ENCODE measurements at regions not wholly inside any gene's neighbourhood (a gene's known extent, or its start where the extent isn't known, plus 50 kb on each side); places are given as distances from the start of the nearest gene placed in this dataset.
"Not testable (repeated sequence)": the region's sequence is repeated elsewhere in the genome, so short reads cannot be mapped to it uniquely, and the experiment has no call there.

GRCh38 chr13:53101883-53102282 is 73.3 kb downstream of the OLFM4 start:
- DNase-seq = no peak

- DNase-seq = peak; percentile 90
Measured at GRCh38 chr13:53104136-53104535, 75.5 kb downstream of the OLFM4 start.

DNA sequence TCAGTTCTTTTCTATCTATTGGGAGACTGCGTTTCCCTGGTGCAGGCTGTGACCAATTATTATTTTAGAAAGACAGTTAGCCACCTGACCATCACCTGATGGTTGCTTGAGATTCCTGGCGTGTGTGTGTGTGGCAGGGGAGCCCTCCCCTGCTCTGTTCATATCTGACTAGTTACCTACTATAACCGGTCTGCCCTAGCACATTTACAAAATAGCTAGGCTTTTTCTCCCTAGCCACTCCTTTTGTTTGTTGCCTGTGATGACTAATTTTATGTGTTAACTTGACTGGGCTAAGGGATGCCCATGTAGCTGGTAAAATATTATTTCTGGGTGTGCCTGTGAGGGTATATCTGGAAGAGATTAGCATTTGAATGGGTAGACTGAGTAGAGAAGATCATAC is 76.9 kb downstream of the OLFM4 start:
- DNase-seq = no peak

DNA sequence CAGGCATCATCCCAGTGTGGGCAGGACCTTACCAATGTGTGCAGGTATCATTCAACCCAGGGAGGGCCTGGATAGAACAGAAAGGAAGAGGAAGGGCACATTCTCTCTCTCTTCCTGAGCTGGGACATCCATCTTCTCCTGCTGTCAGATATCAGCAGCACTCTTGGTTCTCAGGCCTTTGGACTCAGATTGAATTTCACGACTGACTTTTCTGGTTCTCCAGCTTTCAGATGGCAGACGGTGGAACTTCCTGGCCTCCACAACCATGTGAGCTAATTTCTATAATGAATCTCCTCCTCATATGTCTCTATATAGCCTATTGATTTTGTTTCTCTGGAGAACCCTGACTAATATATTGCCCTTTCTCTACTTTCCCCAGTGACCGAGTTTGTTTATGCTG is 77.3 kb downstream of the OLFM4 start:
- DNase-seq = no peak

DNA sequence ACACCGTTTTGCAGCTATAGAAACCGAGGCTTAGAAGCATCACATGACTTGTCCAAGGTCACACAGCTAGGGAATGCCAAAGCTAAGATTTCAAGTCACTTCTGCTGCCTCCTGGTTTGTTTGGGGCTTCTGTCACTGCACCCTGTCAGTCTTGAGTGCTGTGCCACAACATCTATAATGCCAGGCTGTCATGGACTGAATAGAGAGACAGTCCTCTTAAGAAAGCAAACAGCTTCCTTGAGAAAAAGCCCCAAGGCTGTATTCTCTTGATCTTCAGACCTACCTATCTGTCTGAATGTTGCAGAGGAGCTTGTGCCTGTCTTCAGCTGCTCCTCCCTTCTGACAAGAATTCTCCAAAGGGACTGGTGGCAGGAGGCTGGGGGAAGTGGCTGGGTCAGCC is 81.6 kb downstream of the OLFM4 start:
- no peak for DNase-seq

GRCh38 chr13:53110614-53111013 is 82.0 kb downstream of the OLFM4 start:
- DNase-seq = no peak

GRCh38 chr13:53112522-53112921 is 83.9 kb downstream of the OLFM4 start:
- no peak for DNase-seq

- not testable (repeated sequence) for DNase-seq
Measured at GRCh38 chr13:53117048-53117447, 88.4 kb downstream of the OLFM4 start.

DNA sequence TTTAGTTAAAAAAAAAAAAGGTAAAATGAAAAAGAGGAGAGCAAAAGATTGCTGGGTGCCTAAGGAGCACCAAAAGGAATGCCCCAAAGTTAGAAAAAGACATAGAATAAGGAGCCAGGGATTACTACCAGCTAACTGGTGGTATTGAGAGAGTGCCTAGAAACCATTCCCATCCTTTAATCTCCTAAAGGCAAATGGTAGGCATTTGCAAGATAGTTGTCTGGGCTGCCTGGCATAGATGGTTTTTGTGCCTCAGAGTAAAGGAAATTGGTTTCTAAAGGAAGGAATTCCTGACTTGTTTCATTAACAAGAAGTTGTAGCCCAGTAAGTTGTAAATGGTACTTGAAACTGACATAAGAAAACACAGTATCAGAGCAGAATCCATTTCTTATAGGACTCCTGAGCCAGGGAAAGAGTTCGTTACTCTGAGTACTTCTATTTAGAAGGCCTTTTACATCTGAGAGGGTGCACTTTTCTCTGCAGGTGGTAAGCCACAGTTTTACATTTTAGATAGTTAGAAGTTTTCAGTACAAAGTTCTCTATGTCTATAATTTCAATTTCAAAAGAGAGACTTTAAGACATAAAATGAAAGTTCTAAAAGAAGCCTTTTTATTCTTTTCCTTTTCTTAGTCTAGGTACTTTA is 92.6 kb downstream of the OLFM4 start:
- DNase-seq = no peak

DNA sequence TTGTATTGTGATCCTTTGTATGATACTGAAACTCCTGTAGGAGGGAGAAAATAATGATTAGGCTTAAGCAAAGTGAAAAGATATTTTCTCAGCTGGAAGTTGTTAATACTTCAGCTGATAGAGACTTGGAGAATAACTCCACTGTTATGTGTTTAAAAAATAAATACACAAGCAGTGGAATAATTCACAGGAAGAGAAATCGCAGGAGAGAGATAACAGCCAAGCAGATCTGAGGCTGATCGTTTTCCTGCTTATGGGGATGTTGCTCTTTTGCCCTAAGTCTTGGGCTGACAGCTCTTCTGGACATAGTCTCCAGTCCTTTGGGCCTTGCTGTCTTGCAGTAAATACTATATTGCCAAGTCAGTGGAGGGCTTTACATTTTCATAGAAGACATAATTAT is 93.3 kb downstream of the OLFM4 start:
- DNase-seq = no peak

DNA sequence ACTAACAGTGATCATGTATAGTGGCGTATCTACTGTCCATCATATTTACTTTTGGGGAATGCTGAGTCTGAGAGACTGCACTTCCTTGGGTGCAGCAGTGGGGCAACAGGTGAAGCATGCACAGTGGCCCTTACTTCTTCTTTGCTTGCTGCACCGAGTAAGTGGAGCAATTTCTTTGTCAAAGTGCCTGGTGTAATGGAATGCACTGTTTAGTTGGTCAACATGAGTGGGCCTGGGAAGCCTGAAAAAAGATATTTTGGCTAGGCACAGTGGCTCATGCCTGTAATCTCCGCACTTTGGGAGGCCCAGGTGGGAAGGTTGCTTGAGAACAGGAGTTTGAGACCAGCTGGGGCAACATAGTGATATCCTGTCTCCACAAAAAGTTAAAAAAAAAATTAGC is 94.9 kb downstream of the OLFM4 start:
- DNase-seq = no peak

DNA sequence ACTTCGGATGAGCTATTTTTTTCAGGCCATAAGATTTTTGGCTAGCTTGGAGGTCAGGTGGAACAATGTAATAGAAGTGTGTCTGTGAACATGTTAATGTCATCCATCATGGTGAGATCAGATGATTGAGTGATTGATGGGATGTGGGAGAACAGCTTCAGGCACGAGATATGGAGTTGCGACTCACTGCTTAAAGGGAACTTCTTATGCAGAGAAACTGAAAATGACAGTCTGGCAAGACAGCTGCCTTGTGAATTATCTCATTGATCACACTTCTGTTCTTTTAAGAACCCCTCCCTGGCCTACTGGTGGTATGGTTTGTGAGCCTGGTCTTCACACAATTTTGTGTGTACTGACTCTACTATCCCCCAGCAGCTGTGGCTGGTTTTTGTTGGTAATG is 96.0 kb downstream of the OLFM4 start:
- peak; percentile 25 for DNase-seq

DNA sequence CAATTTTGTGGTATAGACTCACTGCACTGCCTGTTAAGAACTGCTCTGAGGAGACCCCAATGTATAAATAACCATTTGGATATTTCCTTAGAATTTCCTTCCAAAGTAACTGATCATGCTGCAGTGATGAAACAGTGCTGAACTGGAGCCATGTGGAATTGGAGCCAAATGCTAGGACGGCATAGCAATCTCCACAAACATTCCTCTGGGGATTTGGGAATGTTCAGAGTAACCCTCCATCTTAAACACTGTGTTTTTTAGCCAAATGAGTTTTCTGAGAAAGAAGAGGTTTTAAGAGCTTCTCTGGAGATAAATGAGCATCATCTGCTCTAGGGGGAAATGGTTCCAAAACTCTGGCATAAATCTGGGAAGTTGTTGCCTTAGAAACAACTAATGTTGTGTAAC is 98.2 kb downstream of the OLFM4 start:
- DNase-seq = peak; percentile 96

- peak; percentile 31 for DNase-seq
Measured at GRCh38 chr13:53127373-53127772, 98.8 kb downstream of the OLFM4 start.

GRCh38 chr13:53129864-53130393 is 101.3 kb downstream of the OLFM4 start:
- DNase-seq = no peak

- no peak for DNase-seq
Measured at GRCh38 chr13:53131361-53131760, 102.7 kb downstream of the OLFM4 start.

GRCh38 chr13:53135301-53135700 is 106.7 kb downstream of the OLFM4 start:
- peak; percentile 32 for DNase-seq

- peak; percentile 45 for DNase-seq
Measured at GRCh38 chr13:53136554-53137215, 108.1 kb downstream of the OLFM4 start.

DNA sequence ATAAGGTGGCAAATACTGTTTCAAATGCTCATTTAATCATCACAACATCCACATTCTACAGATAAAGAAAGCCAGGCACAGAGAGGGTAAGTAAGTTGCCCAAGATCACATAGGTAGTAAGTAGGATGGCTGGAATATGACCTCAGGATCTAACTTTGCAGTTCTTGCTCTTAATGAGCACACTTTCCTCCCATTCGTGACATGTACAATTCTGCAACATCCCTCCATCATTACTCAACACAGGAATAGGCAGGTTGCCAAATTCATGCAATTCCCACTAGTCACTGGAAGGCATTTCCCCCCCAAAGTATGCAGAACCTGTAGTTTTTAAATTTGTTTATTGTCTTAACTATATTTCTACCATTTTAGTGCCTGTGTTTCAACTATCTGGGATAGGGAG is 109.2 kb downstream of the OLFM4 start:
- DNase-seq = peak; percentile 97

- peak; percentile 68 for DNase-seq
Measured at GRCh38 chr13:53138376-53139036, 109.9 kb downstream of the OLFM4 start.

- peak; percentile 12 for DNase-seq
Measured at GRCh38 chr13:53141336-53141735, 112.7 kb downstream of the OLFM4 start.

DNA sequence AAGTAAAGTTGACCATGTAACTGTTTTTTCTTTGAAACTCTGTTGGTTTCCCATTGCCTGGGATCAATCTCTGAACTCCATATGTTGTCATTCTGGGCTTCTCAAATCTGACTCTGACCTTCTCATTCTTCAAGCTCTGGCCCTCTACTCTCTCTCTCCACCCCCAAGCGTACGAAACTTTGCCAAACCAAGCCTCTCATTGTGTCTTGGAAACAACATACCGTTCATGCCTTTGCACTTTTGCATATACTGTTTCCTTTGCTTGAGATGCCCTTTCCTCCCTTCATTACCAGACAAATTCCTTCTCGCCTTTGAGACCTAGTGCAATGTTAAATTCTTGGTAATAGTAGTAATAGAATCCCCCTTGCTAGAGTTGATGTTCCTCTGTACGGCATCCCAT is 113.7 kb downstream of the OLFM4 start:
- peak; percentile 84 for DNase-seq

DNA sequence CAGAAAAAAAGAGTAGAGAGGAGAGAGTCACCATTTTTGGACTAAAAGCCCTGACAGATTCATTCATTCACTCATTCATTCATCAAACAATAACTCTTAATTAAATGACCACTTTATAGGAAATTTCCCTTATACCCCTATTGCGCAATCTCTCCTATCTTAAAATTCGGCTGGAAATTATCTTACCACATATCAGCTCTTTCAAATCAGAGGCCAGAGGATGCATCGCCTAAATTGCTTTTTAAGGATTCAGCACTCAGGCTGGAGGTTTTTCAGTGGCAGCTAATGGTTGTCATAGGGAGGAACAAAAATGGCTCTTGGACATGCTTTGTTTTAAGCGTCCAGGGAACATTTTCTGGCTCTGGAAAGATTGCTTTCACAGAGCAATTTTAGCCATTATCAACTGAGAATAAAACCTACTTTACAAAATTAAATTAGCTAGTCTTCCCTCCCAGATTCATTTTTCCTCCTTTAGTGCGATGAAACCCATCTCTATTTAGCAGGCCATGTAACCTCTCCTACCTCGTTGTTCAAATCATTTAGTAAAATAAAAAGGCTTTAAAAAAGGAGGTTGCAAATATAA is 115.2 kb downstream of the OLFM4 start:
- DNase-seq = no peak

- no peak for DNase-seq
Measured at GRCh38 chr13:53144826-53145225, 116.2 kb downstream of the OLFM4 start.
